HCT116 (cell line): ENCODE measurements at regions not wholly inside any gene's neighbourhood (a gene's known extent, or its start where the extent isn't known, plus 50 kb on each side); places are given as distances from the start of the nearest gene placed in this dataset.

Source experiments
- CBX3 ChIP-seq: IDR thresholded peaks from 2 replicates; pipeline ENCODE4 v1.6.1; 2012; ENCODE audit warnings: low read depth
- CEBPB ChIP-seq: IDR thresholded peaks from 2 replicates; pipeline ENCODE4 v1.6.1; 2012; ENCODE audit warnings: low read depth
- CTCF ChIP-seq, 3 experiments: fragments of 200-600 bp in 1 of 3; sonication (generic) in 1 of 3; IDR thresholded peaks in 2 of 3; conservative IDR thresholded peaks in 1 of 3; 2 replicates each; pipeline ENCODE4 v1.5.1; 2012 to 2017; ENCODE audit warnings: low read depth in 2 of 3, low read length in 2 of 3, antibody characterized with exemption in 1 of 3, borderline replicate concordance in 1 of 3, control low read depth in 1 of 3, mild to moderate bottlenecking in 1 of 3, mixed read lengths in 1 of 3, mixed run types in 1 of 3, moderate library complexity in 1 of 3; ENCODE audit not compliant: insufficient read depth in 1 of 3
- EZH2phosphoT487 ChIP-seq: fragments of 200-600 bp; IDR thresholded peaks from 2 replicates; pipeline ENCODE4 v1.6.1; 2018; ENCODE audit warnings: antibody characterized with exemption, borderline replicate concordance
- FOSL1 ChIP-seq: IDR thresholded peaks from 2 replicates; pipeline ENCODE4 v1.6.1; 2012; ENCODE audit warnings: low read depth
- MAX ChIP-seq: IDR thresholded peaks from 2 replicates; pipeline ENCODE4 v1.6.1; 2012
- POLR2A ChIP-seq: IDR thresholded peaks from 2 replicates; pipeline ENCODE4 v1.7.0; 2011; ENCODE audit warnings: borderline replicate concordance; ENCODE audit not compliant: insufficient read depth, insufficient read length; ENCODE audit errors: extremely low read depth
- POLR2AphosphoS5 ChIP-seq: IDR thresholded peaks from 2 replicates; pipeline ENCODE4 v1.6.1; 2011; ENCODE audit warnings: mild to moderate bottlenecking, low read depth, low read length, moderate library complexity
- YY1 ChIP-seq: IDR thresholded peaks from 2 replicates; pipeline ENCODE4 v1.6.1; 2011; ENCODE audit warnings: low read length, low read depth, moderate library complexity, mild to moderate bottlenecking; ENCODE audit not compliant: insufficient replicate concordance; ENCODE audit errors: extremely low read depth
- TF ChIP-seq, protein P1 (sequence below): IDR thresholded peaks from 2 replicates; pipeline ENCODE4 v1.6.1; 2012

GRCh38 chr7:116087984-116088383, 57.4 kb upstream of the TFEC start:
- no peak for TF ChIP-seq CTCF (IDR thresholded peaks at IDR 0.05 in 2 of 3, conservative IDR thresholded peaks at IDR 0.05 in 1 of 3; ENCODE audit: borderline replicate concordance in 1 of 3, insufficient read depth in 1 of 3, low read depth in 2 of 3, low read length in 2 of 3)
- no peak for TF ChIP-seq FOSL1
- TF ChIP-seq CEBPB: no peak
- TF ChIP-seq, protein P1, sequence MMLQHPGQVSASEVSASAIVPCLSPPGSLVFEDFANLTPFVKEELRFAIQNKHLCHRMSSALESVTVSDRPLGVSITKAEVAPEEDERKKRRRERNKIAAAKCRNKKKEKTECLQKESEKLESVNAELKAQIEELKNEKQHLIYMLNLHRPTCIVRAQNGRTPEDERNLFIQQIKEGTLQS: no peak
- TF ChIP-seq POLR2AphosphoS5: no peak
- TF ChIP-seq POLR2A: no peak
- no peak for TF ChIP-seq EZH2phosphoT487
- no peak for TF ChIP-seq MAX
- no peak for TF ChIP-seq YY1
- TF ChIP-seq CBX3: no peak
